ENCODE measurements at regions not wholly inside any gene's neighbourhood (a gene's known extent, or its start where the extent isn't known, plus 50 kb on each side); places are given as distances from the start of the nearest gene placed in this dataset.

GRCh38 chr4:14321723-14322122 is 680.6 kb upstream of the CPEB2 start:
- H3K9me3 ChIP-seq, result peaks cover 0 to 14% (median 9%) of the 10 kb centered on the region in 8 donors
- H3K4me1 ChIP-seq, result no peaks in the 10 kb centered on the region
- no peaks in the 10 kb centered on the region for H3K27me3 ChIP-seq (replicated peaks in 1 of 7)
- no peaks in the 10 kb centered on the region for H3K36me3 ChIP-seq
- no peak overlapping the region for H3K4me3 ChIP-seq
- intact Hi-C loops (cut with DNase I; ENCODE audit: low total_unique reads), result no loop called here
- no peak overlapping the region for H3K27ac ChIP-seq
- WGBS, 5 donors, result 87 to 98% (median 95%) methylated on average over 1 of the region's 1 CpG
- TF ChIP-seq POLR2A (IDR thresholded peaks at IDR 0.05) (no peak), CTCF (IDR thresholded peaks at IDR 0.05 in 8 of 11, conservative IDR thresholded peaks at IDR 0.05 in 3 of 11) (no peak), POLR2AphosphoS5 (IDR thresholded peaks at IDR 0.05) (no peak)
- no peak for DNase-seq

GRCh38 chr4:14323191-14323590 is 679.1 kb upstream of the CPEB2 start:
- TF ChIP-seq POLR2AphosphoS5 (IDR thresholded peaks at IDR 0.05) (no peak), CTCF (IDR thresholded peaks at IDR 0.05 in 8 of 11, conservative IDR thresholded peaks at IDR 0.05 in 3 of 11) (no peak), POLR2A (IDR thresholded peaks at IDR 0.05) (no peak)
- H3K27ac ChIP-seq, result no peak overlapping the region
- no peaks in the 10 kb centered on the region for H3K36me3 ChIP-seq
- WGBS, 5 donors, result 86 to 93% (median 89%) methylated on average over 2 of the region's 2 CpGs
- intact Hi-C loops (cut with DNase I; ENCODE audit: low total_unique reads), result no loop called here
- no peaks in the 10 kb centered on the region for H3K27me3 ChIP-seq (replicated peaks in 1 of 7)
- no peak for DNase-seq
- H3K9me3 ChIP-seq, result peaks cover 0 to 15% (median 9%) of the 10 kb centered on the region in 8 donors
- no peak overlapping the region for H3K4me3 ChIP-seq
- no peaks in the 10 kb centered on the region for H3K4me1 ChIP-seq

- H3K36me3 ChIP-seq, result no peaks in the 10 kb centered on the region
- intact Hi-C loops (cut with DNase I; ENCODE audit: low total_unique reads), result no loop called here
- no peak overlapping the region for H3K27ac ChIP-seq
- 72 to 83% (median 78%) methylated on average over 1 of the region's 1 CpG for WGBS, 5 donors
- H3K27me3 ChIP-seq (replicated peaks in 1 of 7), result no peaks in the 10 kb centered on the region
- peaks cover 0 to 15% (median 10%) of the 10 kb centered on the region in 8 donors for H3K9me3 ChIP-seq
- no peak for DNase-seq
- no peak for TF ChIP-seq CTCF (IDR thresholded peaks at IDR 0.05 in 8 of 11, conservative IDR thresholded peaks at IDR 0.05 in 3 of 11)
- no peak for TF ChIP-seq POLR2AphosphoS5 (IDR thresholded peaks at IDR 0.05)
- no peak for TF ChIP-seq POLR2A (IDR thresholded peaks at IDR 0.05)
- no peaks in the 10 kb centered on the region for H3K4me1 ChIP-seq
- H3K4me3 ChIP-seq, result no peak overlapping the region
Observed at GRCh38 chr4:14329228-14329627, 673.1 kb upstream of the CPEB2 start.

GRCh38 chr4:14333616-14334015 is 668.7 kb upstream of the CPEB2 start:
- no peaks in the 10 kb centered on the region for H3K36me3 ChIP-seq
- peaks cover 0 to 9% (median 0%) of the 10 kb centered on the region in 8 donors for H3K9me3 ChIP-seq
- H3K4me1 ChIP-seq, result no peaks in the 10 kb centered on the region
- H3K27me3 ChIP-seq (replicated peaks in 1 of 7), result no peaks in the 10 kb centered on the region
- H3K27ac ChIP-seq, result no peak overlapping the region
- intact Hi-C loops (cut with DNase I; ENCODE audit: low total_unique reads), result no loop called here
- DNase-seq, result no peak
- TF ChIP-seq POLR2AphosphoS5 (IDR thresholded peaks at IDR 0.05), result no peak
- no peak for TF ChIP-seq POLR2A (IDR thresholded peaks at IDR 0.05)
- TF ChIP-seq CTCF (IDR thresholded peaks at IDR 0.05 in 8 of 11, conservative IDR thresholded peaks at IDR 0.05 in 3 of 11), result no peak
- WGBS, 5 donors, result 74 to 85% (median 82%) methylated on average over 2 of the region's 2 CpGs
- no peak overlapping the region for H3K4me3 ChIP-seq

Data from spleen (tissue), 11 donors.